ENCODE measurements at regions not wholly inside any gene's neighbourhood (a gene's known extent, or its start where the extent isn't known, plus 50 kb on each side); places are given as distances from the start of the nearest gene placed in this dataset.

GRCh38 chr2:7411691-7412090, 494.5 kb downstream of the RNF144A start:
- no peaks in the 10 kb centered on the region for H3K27me3 Mint-ChIP-seq (ENCODE audit: insufficient read depth)
- peaks cover 7% of the 10 kb centered on the region for H3K9me3 Mint-ChIP-seq
- DNase-seq = no peak
- H3K4me3 Mint-ChIP-seq = no peak overlapping the region
- TF ChIP-seq, protein P1, sequence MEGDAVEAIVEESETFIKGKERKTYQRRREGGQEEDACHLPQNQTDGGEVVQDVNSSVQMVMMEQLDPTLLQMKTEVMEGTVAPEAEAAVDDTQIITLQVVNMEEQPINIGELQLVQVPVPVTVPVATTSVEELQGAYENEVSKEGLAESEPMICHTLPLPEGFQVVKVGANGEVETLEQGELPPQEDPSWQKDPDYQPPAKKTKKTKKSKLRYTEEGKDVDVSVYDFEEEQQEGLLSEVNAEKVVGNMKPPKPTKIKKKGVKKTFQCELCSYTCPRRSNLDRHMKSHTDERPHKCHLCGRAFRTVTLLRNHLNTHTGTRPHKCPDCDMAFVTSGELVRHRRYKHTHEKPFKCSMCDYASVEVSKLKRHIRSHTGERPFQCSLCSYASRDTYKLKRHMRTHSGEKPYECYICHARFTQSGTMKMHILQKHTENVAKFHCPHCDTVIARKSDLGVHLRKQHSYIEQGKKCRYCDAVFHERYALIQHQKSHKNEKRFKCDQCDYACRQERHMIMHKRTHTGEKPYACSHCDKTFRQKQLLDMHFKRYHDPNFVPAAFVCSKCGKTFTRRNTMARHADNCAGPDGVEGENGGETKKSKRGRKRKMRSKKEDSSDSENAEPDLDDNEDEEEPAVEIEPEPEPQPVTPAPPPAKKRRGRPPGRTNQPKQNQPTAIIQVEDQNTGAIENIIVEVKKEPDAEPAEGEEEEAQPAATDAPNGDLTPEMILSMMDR (IDR thresholded peaks at IDR 0.05) = no peak
- no peaks in the 10 kb centered on the region for H3K36me3 Mint-ChIP-seq (ENCODE audit: low read depth)
- H3K27ac Mint-ChIP-seq = no peak overlapping the region
- H3K4me1 Mint-ChIP-seq (ENCODE audit: low read depth) = no peaks in the 10 kb centered on the region

DNA sequence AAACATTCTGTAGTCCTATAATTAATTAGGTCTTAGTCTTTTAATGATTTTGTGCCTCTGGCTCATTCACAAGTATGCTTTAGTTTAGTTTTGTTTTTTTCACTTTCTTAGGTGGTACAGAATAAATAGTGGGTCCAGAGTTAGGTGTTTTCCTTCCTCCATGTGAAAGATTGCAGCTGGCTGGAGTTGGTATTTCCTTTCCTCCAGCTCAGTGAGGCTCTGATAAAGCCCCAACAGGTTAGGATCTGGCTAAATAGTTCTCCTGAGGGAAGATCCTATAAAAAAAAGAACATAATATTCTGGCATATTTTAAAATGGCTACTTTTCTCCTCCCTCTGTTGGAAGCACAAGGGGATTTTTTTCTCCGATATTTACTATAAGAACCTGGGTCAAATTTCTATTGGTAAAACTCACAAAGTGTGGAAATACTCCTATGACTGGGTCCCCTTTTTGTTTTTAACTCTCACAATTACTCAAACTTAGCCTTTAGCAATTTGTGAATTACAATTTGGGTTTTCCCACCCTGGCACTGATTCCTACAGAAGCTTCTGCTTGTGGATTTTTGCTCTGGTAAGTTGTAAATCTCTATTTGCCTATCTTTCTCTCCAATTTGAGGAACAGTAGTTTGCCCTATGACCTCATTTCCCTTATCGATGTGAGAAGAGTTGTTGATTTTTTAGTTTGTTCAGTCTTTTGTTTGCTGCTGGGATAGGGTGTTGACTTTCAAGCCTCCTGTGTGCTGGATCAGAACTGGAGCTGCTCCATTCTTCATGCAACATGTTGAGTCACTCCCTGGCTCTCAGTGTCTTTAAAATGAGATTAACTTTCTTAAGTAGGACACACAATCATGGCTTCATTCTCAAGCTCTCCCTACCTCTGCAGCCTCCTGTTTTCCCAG, 500.9 kb downstream of the RNF144A start:
- H3K27ac Mint-ChIP-seq = no peak overlapping the region
- H3K9me3 Mint-ChIP-seq = peaks cover 4% of the 10 kb centered on the region; the same call in 1 of the 2 replicates
- no peak overlapping the region for H3K4me3 Mint-ChIP-seq
- no peaks in the 10 kb centered on the region; the same call in none of the 2 replicates for H3K27me3 Mint-ChIP-seq (ENCODE audit: insufficient read depth)
- no peaks in the 10 kb centered on the region for H3K36me3 Mint-ChIP-seq (ENCODE audit: low read depth)
- no peaks in the 10 kb centered on the region for H3K4me1 Mint-ChIP-seq (ENCODE audit: low read depth)
- DNase-seq = no peak
- TF ChIP-seq, protein P1 (IDR thresholded peaks at IDR 0.05) = no peak

DNA sequence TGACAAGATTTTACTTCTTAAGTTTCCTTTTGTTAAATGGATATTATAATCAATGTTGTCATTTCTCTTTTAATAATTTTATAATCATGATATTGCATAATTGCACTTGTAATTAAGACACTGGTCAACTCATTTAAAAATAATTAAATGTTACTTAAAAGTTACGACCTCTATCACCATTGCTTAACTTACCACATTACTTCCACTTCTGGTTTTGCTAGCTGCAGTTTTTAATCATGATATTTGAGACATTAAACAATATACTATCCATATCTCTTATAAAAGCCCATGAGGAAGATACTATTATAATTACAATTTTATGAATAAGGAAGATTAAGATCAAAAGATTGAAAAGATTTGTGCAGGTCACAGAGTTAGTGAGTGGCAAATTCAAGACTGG, 502.0 kb downstream of the RNF144A start:
- Mint-ChIP-seq H3K27ac (no peak overlapping the region), H3K36me3 (ENCODE audit: low read depth) (no peaks in the 10 kb centered on the region), H3K27me3 (ENCODE audit: insufficient read depth) (peaks cover 1% of the 10 kb centered on the region), H3K4me3 (no peak overlapping the region), H3K9me3 (peaks cover 4% of the 10 kb centered on the region; the same call in 1 of the 2 replicates), H3K4me1 (ENCODE audit: low read depth) (no peaks in the 10 kb centered on the region)
- no peak for DNase-seq
- TF ChIP-seq, protein P1 (IDR thresholded peaks at IDR 0.05) = no peak

GRCh38 chr2:7419814-7420311, 502.7 kb downstream of the RNF144A start:
- no peaks in the 10 kb centered on the region for H3K36me3 Mint-ChIP-seq (ENCODE audit: low read depth)
- no peaks in the 10 kb centered on the region for H3K4me1 Mint-ChIP-seq (ENCODE audit: low read depth)
- no peak overlapping the region for H3K27ac Mint-ChIP-seq
- peaks cover 6% of the 10 kb centered on the region for H3K27me3 Mint-ChIP-seq (ENCODE audit: insufficient read depth)
- no peak overlapping the region for H3K4me3 Mint-ChIP-seq
- TF ChIP-seq, protein P1 (IDR thresholded peaks at IDR 0.05) = no peak
- DNase-seq = no peak
- peaks cover 4% of the 10 kb centered on the region; the same call in 1 of the 2 replicates for H3K9me3 Mint-ChIP-seq

DNA sequence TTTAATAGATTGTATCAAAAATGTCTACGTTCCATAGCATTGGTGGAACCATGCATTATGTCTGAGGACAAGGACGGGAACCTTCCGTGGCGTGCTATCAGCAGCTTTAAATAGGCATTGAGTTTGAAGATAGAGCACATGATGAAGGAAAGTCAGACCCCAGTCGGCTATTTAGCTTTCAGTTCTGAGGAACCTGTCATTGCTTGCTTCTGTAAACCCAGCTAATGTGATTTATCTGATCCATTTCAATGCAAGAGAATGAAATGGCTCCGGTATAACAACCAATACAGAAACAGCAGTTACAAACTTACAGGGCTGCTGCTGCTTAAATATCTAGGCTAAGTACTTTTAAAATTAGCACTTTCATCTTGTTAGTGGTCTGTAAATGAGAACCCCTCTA, 503.3 kb downstream of the RNF144A start:
- no peaks in the 10 kb centered on the region for H3K36me3 Mint-ChIP-seq (ENCODE audit: low read depth)
- H3K27me3 Mint-ChIP-seq (ENCODE audit: insufficient read depth) = peaks cover 8% of the 10 kb centered on the region
- no peak overlapping the region for H3K4me3 Mint-ChIP-seq
- no peaks in the 10 kb centered on the region for H3K4me1 Mint-ChIP-seq (ENCODE audit: low read depth)
- H3K9me3 Mint-ChIP-seq = peaks cover 4% of the 10 kb centered on the region; the same call in 1 of the 2 replicates
- TF ChIP-seq, protein P1 (IDR thresholded peaks at IDR 0.05) = no peak
- DNase-seq = no peak
- no peak overlapping the region for H3K27ac Mint-ChIP-seq

Data from HFFc6 (cell line).